HG03378 (cell line): ENCODE measurements at regions not wholly inside any gene's neighbourhood (a gene's known extent, or its start where the extent isn't known, plus 50 kb on each side); places are given as distances from the start of the nearest gene placed in this dataset.
"Not testable (repeated sequence)": the region's sequence is repeated elsewhere in the genome, so short reads cannot be mapped to it uniquely, and the experiment has no call there.

ENCODE experiments used
- ATAC-seq: cut with Tn5 transposase; IDR thresholded peaks from one replicate; pipeline ENCODE4 v1.9.1; 2021; ENCODE audit warnings: mild to moderate bottlenecking, moderate library complexity; ENCODE audit not compliant: unreplicated experiment

- ATAC-seq: no peak
Observed at GRCh38 chr2:83908750-83909149, 550.3 kb downstream of the SUCLG1 start.

- no peak for ATAC-seq
Observed at GRCh38 chr2:83901317-83901716, 557.8 kb downstream of the SUCLG1 start.

GRCh38 chr2:83900862-83901261 is 558.2 kb downstream of the SUCLG1 start:
- ATAC-seq: no peak

GRCh38 chr2:83899271-83899670 is 559.8 kb downstream of the SUCLG1 start:
- ATAC-seq: no peak

GRCh38 chr2:83894976-83895375 is 564.1 kb downstream of the SUCLG1 start:
- ATAC-seq: no peak

- no peak for ATAC-seq
Observed at GRCh38 chr2:83887757-83888156, 571.3 kb downstream of the SUCLG1 start.

- no peak for ATAC-seq
Observed at GRCh38 chr2:83879127-83879526, 580.0 kb downstream of the SUCLG1 start.

- ATAC-seq: not testable (repeated sequence)
Observed at GRCh38 chr2:83877261-83877660, 581.8 kb downstream of the SUCLG1 start.

- ATAC-seq: no peak
Observed at GRCh38 chr2:83874712-83875430, 584.2 kb downstream of the SUCLG1 start.

GRCh38 chr2:83874066-83874465 is 585.0 kb downstream of the SUCLG1 start:
- ATAC-seq: no peak

GRCh38 chr2:83873110-83873509 is 586.0 kb downstream of the SUCLG1 start:
- no peak for ATAC-seq

- no peak for ATAC-seq
Observed at GRCh38 chr2:83866211-83866610, 592.9 kb downstream of the SUCLG1 start.

GRCh38 chr2:83862600-83862999 is 596.5 kb downstream of the SUCLG1 start:
- no peak for ATAC-seq

GRCh38 chr2:83860320-83860719 is 598.8 kb downstream of the SUCLG1 start:
- no peak for ATAC-seq

GRCh38 chr2:83859553-83859952 is 599.5 kb downstream of the SUCLG1 start:
- no peak for ATAC-seq

GRCh38 chr2:83851066-83851465 is 608.0 kb downstream of the SUCLG1 start:
- ATAC-seq: no peak

GRCh38 chr2:83850071-83850725 is 608.9 kb downstream of the SUCLG1 start:
- ATAC-seq: no peak

- ATAC-seq: no peak
Observed at GRCh38 chr2:83844490-83844889, 614.6 kb downstream of the SUCLG1 start.

GRCh38 chr2:83842421-83842820 is 616.7 kb downstream of the SUCLG1 start:
- no peak for ATAC-seq

GRCh38 chr2:83837823-83838222 is 621.3 kb downstream of the SUCLG1 start:
- ATAC-seq: no peak

GRCh38 chr2:83827618-83828017 is 631.5 kb downstream of the SUCLG1 start:
- no peak for ATAC-seq

GRCh38 chr2:83826577-83826976 is 632.5 kb downstream of the SUCLG1 start:
- no peak for ATAC-seq

GRCh38 chr2:83823229-83823628 is 635.9 kb downstream of the SUCLG1 start:
- no peak for ATAC-seq
